BJ (cell line): ENCODE measurements at regions not wholly inside any gene's neighbourhood (a gene's known extent, or its start where the extent isn't known, plus 50 kb on each side); places are given as distances from the start of the nearest gene placed in this dataset.
A peak's percentile ranks its signal among the peaks of the same experiment; 100 is the strongest.

Experiments used
- CTCF ChIA-PET: fragments of 350-600 bp; formaldehyde crosslinking; extraction: SDS; loops from one replicate; lab custom pipeline; 2021; ENCODE audit warnings: antibody characterized with exemption, inconsistent platforms; lab: Yijun Ruan, JAX
- POLR2A ChIA-PET: fragments of 300-600 bp; sonication (Branson Sonifier 250); formaldehyde crosslinking; extraction: SDS; loops from one replicate; lab custom pipeline; 2021; ENCODE audit warnings: antibody characterized with exemption; lab: Charles Lee
- DNase-seq: peaks from one replicate; pipeline ENCODE4 v3.0.0-alpha.2; 2011; ENCODE audit warnings: low read depth
- H3K27me3 ChIP-seq: 2 replicates; pipeline ENCODE4 v1.6.0; 2011; ENCODE audit warnings: low read length; ENCODE audit not compliant: control insufficient read depth, insufficient read depth
- H3K36me3 ChIP-seq: 2 replicates; pipeline ENCODE4 v1.5.1; 2011; ENCODE audit warnings: low read length; ENCODE audit not compliant: control insufficient read depth, insufficient read depth
- H3K4me3 ChIP-seq: 2 replicates; pipeline ENCODE4 v1.5.1; 2011; ENCODE audit warnings: low read depth, mild to moderate bottlenecking, control low read depth, low read length
- CTCF ChIP-seq: IDR thresholded peaks from 2 replicates; pipeline ENCODE4 v1.5.1; 2011; ENCODE audit warnings: low read depth, mild to moderate bottlenecking, control low read depth, inconsistent platforms, low read length, moderate library complexity; ENCODE audit not compliant: insufficient read depth

GRCh38 chr7:118085000-118085399, 99.0 kb upstream of the LSM8 start:
- Histone ChIP-seq H3K36me3 (no peaks in the 10 kb centered on the region), H3K27me3 (no peaks in the 10 kb centered on the region), H3K4me3 (no peak overlapping the region)
- no peak for TF ChIP-seq CTCF
- no peak for DNase-seq
- POLR2A ChIA-PET = no interaction called here
- CTCF ChIA-PET = no interaction called here

GRCh38 chr7:118087126-118087525, 96.8 kb upstream of the LSM8 start:
- DNase-seq = no peak
- no peak for TF ChIP-seq CTCF
- Histone ChIP-seq H3K27me3 (no peaks in the 10 kb centered on the region), H3K36me3 (no peaks in the 10 kb centered on the region), H3K4me3 (no peak overlapping the region)
- ChIA-PET POLR2A (no interaction called here), CTCF (no interaction called here)

GRCh38 chr7:118094044-118094443, 89.9 kb upstream of the LSM8 start:
- CTCF ChIA-PET = no interaction called here
- no peak overlapping the region for H3K4me3 ChIP-seq
- H3K27me3 ChIP-seq = no peaks in the 10 kb centered on the region
- POLR2A ChIA-PET = no interaction called here
- no peak for TF ChIP-seq CTCF
- H3K36me3 ChIP-seq = no peaks in the 10 kb centered on the region
- no peak for DNase-seq

- POLR2A ChIA-PET = no interaction called here
- peak; percentile 35; the same call in 1 of the 2 replicates for TF ChIP-seq CTCF
- no peak for DNase-seq
- Histone ChIP-seq H3K36me3 (no peaks in the 10 kb centered on the region), H3K27me3 (no peaks in the 10 kb centered on the region), H3K4me3 (no peak overlapping the region)
- CTCF ChIA-PET = no interaction called here
These were observed 79.0 kb upstream of the LSM8 start for GRCh38 chr7:118104812-118105441.

GRCh38 chr7:118109607-118110006, 74.4 kb upstream of the LSM8 start:
- no peak for TF ChIP-seq CTCF
- no peaks in the 10 kb centered on the region for H3K36me3 ChIP-seq
- H3K27me3 ChIP-seq = no peaks in the 10 kb centered on the region
- ChIA-PET CTCF (no interaction called here), POLR2A (no interaction called here)
- no peak for DNase-seq
- no peak overlapping the region for H3K4me3 ChIP-seq
